ENCODE measurements at regions not wholly inside any gene's neighbourhood (a gene's known extent, or its start where the extent isn't known, plus 50 kb on each side); places are given as distances from the start of the nearest gene placed in this dataset.

- Histone ChIP-seq H3K4me3 (no peak overlapping the region), H3K27ac (no peak overlapping the region)
- TF ChIP-seq CTCF (IDR thresholded peaks at IDR 0.05): no peak
- DNase-seq (ENCODE audit: low spot score): no peak
These were observed 193.0 kb downstream of the TTC32 start for GRCh38 chr2:19708776-19709175.

GRCh38 chr2:19706332-19706731 lies 195.5 kb downstream of the TTC32 start:
- no peak overlapping the region for H3K27ac ChIP-seq
- no peak for DNase-seq (ENCODE audit: low spot score)
- no peak for TF ChIP-seq CTCF (IDR thresholded peaks at IDR 0.05)
- H3K4me3 ChIP-seq: no peak overlapping the region

- DNase-seq (ENCODE audit: low spot score): no peak
- Histone ChIP-seq H3K27ac (no peak overlapping the region), H3K4me3 (no peak overlapping the region)
- no peak for TF ChIP-seq CTCF (IDR thresholded peaks at IDR 0.05)
These were observed 199.5 kb downstream of the TTC32 start for GRCh38 chr2:19702267-19702666.

GRCh38 chr2:19700861-19701585 lies 200.8 kb downstream of the TTC32 start:
- TF ChIP-seq CTCF (IDR thresholded peaks at IDR 0.05): no peak
- Histone ChIP-seq H3K4me3 (no peak overlapping the region), H3K27ac (no peak overlapping the region)
- no peak for DNase-seq (ENCODE audit: low spot score)

- Histone ChIP-seq H3K4me3 (no peak overlapping the region), H3K27ac (no peak overlapping the region)
- no peak for DNase-seq (ENCODE audit: low spot score)
- no peak for TF ChIP-seq CTCF (IDR thresholded peaks at IDR 0.05)
These were observed 204.7 kb downstream of the TTC32 start for GRCh38 chr2:19697131-19697530.

- no peak for TF ChIP-seq CTCF (IDR thresholded peaks at IDR 0.05)
- Histone ChIP-seq H3K27ac (no peak overlapping the region), H3K4me3 (no peak overlapping the region)
- DNase-seq (ENCODE audit: low spot score): no peak
These were observed 206.1 kb downstream of the TTC32 start for GRCh38 chr2:19695706-19696105.

GRCh38 chr2:19691892-19692291 lies 209.9 kb downstream of the TTC32 start:
- no peak overlapping the region for H3K4me3 ChIP-seq
- no peak overlapping the region for H3K27ac ChIP-seq
- peak; percentile 55 for DNase-seq (ENCODE audit: low spot score)
- no peak for TF ChIP-seq CTCF (IDR thresholded peaks at IDR 0.05)
